CD8-positive, alpha-beta memory T cell (primary cell): ENCODE measurements at regions not wholly inside any gene's neighbourhood (a gene's known extent, or its start where the extent isn't known, plus 50 kb on each side); places are given as distances from the start of the nearest gene placed in this dataset.

Experiments
- CTCF ChIA-PET: fragments of 350-600 bp; sonication (Branson Sonifier 250); formaldehyde crosslinking; loops from one replicate; lab custom pipeline; 2021; ENCODE audit warnings: antibody characterized with exemption; lab: Charles Lee
- POLR2A ChIA-PET: fragments of 350-600 bp; sonication (Branson Sonifier 250); formaldehyde crosslinking; loops from one replicate; lab custom pipeline; 2021; ENCODE audit warnings: antibody characterized with exemption; lab: Charles Lee
- DNase-seq, 5 donors: peaks; one replicate each; pipeline versions ENCODE4 v3.0.0 to v3.0.0-alpha.2; 2020 to 2022; ENCODE audit warnings: mixed read lengths in 1 of 5
- H3K27ac ChIP-seq: one replicate; pipeline ENCODE4 v1.7.0; 2013; ENCODE audit warnings: low read depth, mild to moderate bottlenecking, low read length, moderate library complexity
- H3K27me3 ChIP-seq: 2 replicates; pipeline ENCODE4 v1.7.0; 2013; ENCODE audit warnings: low read length, mild to moderate bottlenecking; ENCODE audit not compliant: insufficient read depth, poor library complexity, severe bottlenecking
- H3K36me3 ChIP-seq: 2 replicates; pipeline ENCODE4 v1.7.0; 2013; ENCODE audit warnings: mild to moderate bottlenecking, low read length, moderate library complexity; ENCODE audit not compliant: insufficient read depth
- H3K4me1 ChIP-seq: 2 replicates; pipeline ENCODE4 v1.7.0; 2013; ENCODE audit warnings: mild to moderate bottlenecking, low read length, moderate library complexity; ENCODE audit not compliant: insufficient read depth
- H3K4me3 ChIP-seq: 2 replicates; pipeline ENCODE4 v1.7.0; 2013; ENCODE audit warnings: mild to moderate bottlenecking, low read length
- H3K9me3 ChIP-seq: 2 replicates; pipeline ENCODE4 v1.7.0; 2013; ENCODE audit warnings: mild to moderate bottlenecking, low read length
- H3K27ac Mint-ChIP-seq, 8 donors: one replicate each; pipeline ENCODE4 v1.8.0; 2020 to 2021; ENCODE audit warnings: mixed read lengths in 8 of 8, mild to moderate bottlenecking in 6 of 8, inconsistent platforms in 3 of 8, moderate library complexity in 3 of 8
- H3K27me3 Mint-ChIP-seq, 2 donors: one replicate each; pipeline ENCODE4 v1.8.0; 2020 to 2021; ENCODE audit warnings: mixed read lengths in 2 of 2, mild to moderate bottlenecking in 1 of 2, moderate library complexity in 1 of 2
- H3K36me3 Mint-ChIP-seq, 3 donors: one replicate each; pipeline ENCODE4 v1.8.0; 2020 to 2021; ENCODE audit warnings: mixed read lengths in 3 of 3, inconsistent platforms in 1 of 3, mild to moderate bottlenecking in 1 of 3
- H3K4me1 Mint-ChIP-seq, 3 donors: one replicate each; pipeline ENCODE4 v1.8.0; 2020 to 2021; ENCODE audit warnings: mixed read lengths in 3 of 3, inconsistent platforms in 1 of 3, mild to moderate bottlenecking in 1 of 3
- H3K4me3 Mint-ChIP-seq, 7 donors: one replicate each; pipeline ENCODE4 v1.8.0; 2020 to 2021; ENCODE audit warnings: mixed read lengths in 7 of 7, mild to moderate bottlenecking in 6 of 7, moderate library complexity in 4 of 7, inconsistent platforms in 2 of 7
- H3K9me3 Mint-ChIP-seq, 5 donors: one replicate each; pipeline ENCODE4 v1.8.0; 2020 to 2022; ENCODE audit warnings: mixed read lengths in 5 of 5, mild to moderate bottlenecking in 3 of 5, moderate library complexity in 2 of 5, inconsistent platforms in 1 of 5

DNA sequence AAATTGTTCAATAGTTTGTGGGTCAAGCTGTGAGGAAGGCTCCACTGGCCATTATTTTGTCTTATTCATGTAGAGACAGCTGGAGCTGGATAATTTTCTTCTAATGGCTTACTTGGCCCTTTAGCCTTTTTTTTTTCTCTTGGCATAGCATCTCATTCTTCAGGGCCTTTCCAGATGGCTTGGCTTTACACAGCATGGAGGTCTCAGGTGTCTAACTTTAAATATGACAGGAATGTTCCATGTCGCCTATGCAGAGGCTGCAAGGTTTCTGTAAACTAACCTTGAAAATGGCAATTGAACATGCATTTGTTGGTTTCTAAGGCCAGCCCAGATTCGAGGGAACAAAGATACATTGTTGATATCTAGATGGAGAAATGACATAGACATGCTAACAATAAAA is 247.9 kb upstream of the CNTN5 start:
- POLR2A ChIA-PET = no interaction called here
- no peaks in the 10 kb centered on the region for H3K36me3 Mint-ChIP-seq
- DNase-seq = no peak
- Histone ChIP-seq H3K4me1 (no peaks in the 10 kb centered on the region), H3K4me3 (no peak overlapping the region), H3K27ac (no peak overlapping the region), H3K9me3 (no peaks in the 10 kb centered on the region), H3K36me3 (no peaks in the 10 kb centered on the region), H3K27me3 (no peaks in the 10 kb centered on the region)
- peaks cover 3 to 22% (median 11%) of the 10 kb centered on the region in 5 donors for H3K9me3 Mint-ChIP-seq
- H3K4me3 Mint-ChIP-seq = no peak overlapping the region
- CTCF ChIA-PET = no interaction called here
- H3K27me3 Mint-ChIP-seq = no peaks in the 10 kb centered on the region
- no peak overlapping the region for H3K27ac Mint-ChIP-seq
- no peaks in the 10 kb centered on the region for H3K4me1 Mint-ChIP-seq

DNA sequence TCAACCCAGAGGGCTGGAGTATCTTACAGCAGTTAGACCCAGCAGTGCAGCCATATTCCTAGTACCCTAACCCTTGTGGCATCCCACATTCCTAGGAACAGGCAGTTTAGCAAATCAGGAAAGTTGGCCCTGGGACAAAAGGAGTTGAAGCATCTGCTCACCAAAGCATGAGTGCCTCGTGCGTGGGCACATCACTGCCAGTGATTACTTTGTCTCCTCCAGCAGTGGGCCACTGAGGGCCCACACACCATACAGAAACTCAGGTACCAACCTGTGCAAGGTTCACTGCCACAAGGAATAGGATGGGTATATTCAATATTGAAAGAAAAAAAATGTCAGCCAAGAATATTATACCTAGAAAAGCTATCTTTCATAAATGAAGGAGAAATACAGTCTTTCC is 227.5 kb upstream of the CNTN5 start:
- DNase-seq = no peak
- no peaks in the 10 kb centered on the region for H3K27me3 ChIP-seq
- Mint-ChIP-seq H3K9me3 (peaks cover 6 to 45% (median 10%) of the 10 kb centered on the region in 5 donors), H3K27ac (no peak overlapping the region), H3K36me3 (no peaks in the 10 kb centered on the region), H3K27me3 (no peaks in the 10 kb centered on the region), H3K4me1 (no peaks in the 10 kb centered on the region), H3K4me3 (no peak overlapping the region)
- no peaks in the 10 kb centered on the region for H3K4me1 ChIP-seq
- no peak overlapping the region for H3K4me3 ChIP-seq
- H3K27ac ChIP-seq = no peak overlapping the region
- no peaks in the 10 kb centered on the region for H3K36me3 ChIP-seq
- H3K9me3 ChIP-seq = no peaks in the 10 kb centered on the region
- CTCF ChIA-PET = no interaction called here
- POLR2A ChIA-PET = no interaction called here

DNA sequence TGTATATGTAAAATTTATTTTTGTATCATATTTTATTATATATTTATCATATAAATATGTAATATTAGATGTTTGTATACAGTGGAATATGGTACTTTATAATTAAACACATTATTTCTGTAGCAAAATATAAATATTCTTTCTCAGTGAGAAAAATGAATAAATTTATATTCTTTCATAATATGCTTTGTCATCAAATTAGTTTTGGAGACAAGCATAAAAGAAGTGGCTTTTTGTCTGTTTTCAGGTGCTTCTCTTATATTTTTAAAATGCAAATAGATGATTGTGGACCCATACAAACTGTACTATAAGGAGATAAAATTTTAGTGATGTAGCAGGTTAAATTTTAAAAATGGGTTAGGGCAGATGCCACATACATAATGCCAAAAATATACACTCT is 222.4 kb upstream of the CNTN5 start:
- DNase-seq = no peak
- CTCF ChIA-PET = no interaction called here
- Mint-ChIP-seq H3K4me3 (no peak overlapping the region), H3K27ac (no peak overlapping the region), H3K27me3 (no peaks in the 10 kb centered on the region), H3K36me3 (no peaks in the 10 kb centered on the region), H3K4me1 (no peaks in the 10 kb centered on the region), H3K9me3 (peaks cover 7 to 37% (median 14%) of the 10 kb centered on the region in 5 donors)
- H3K27ac ChIP-seq = no peak overlapping the region
- H3K36me3 ChIP-seq = no peaks in the 10 kb centered on the region
- no peaks in the 10 kb centered on the region for H3K27me3 ChIP-seq
- POLR2A ChIA-PET = no interaction called here
- H3K4me1 ChIP-seq = no peaks in the 10 kb centered on the region
- H3K9me3 ChIP-seq = no peaks in the 10 kb centered on the region
- no peak overlapping the region for H3K4me3 ChIP-seq

DNA sequence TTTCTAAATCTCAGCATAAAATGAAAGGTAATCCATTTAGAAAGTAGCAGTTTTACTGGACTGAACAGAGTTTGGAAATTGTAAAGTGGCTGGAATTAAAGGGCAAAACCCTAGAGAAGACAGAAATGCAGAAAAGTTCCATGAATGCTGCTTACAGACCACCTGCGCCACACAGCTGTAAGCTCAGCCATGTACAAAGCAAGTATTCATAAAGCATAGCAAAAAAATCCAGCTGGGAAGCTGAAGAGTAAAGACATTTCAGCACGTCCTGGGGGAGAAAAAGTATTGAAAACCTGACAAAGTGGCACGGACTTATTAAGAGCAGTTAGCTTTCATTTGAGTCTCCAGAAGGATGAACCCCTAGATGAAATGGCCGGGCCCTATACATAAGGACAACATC is 220.1 kb upstream of the CNTN5 start:
- no peak overlapping the region for H3K27ac ChIP-seq
- H3K27me3 ChIP-seq = no peaks in the 10 kb centered on the region
- ChIA-PET CTCF (no interaction called here), POLR2A (no interaction called here)
- H3K9me3 Mint-ChIP-seq = peaks cover 5 to 33% (median 6%) of the 10 kb centered on the region in 5 donors
- no peaks in the 10 kb centered on the region for H3K36me3 Mint-ChIP-seq
- H3K27me3 Mint-ChIP-seq = no peaks in the 10 kb centered on the region
- no peaks in the 10 kb centered on the region for H3K4me1 Mint-ChIP-seq
- no peak overlapping the region for H3K27ac Mint-ChIP-seq
- no peaks in the 10 kb centered on the region for H3K4me1 ChIP-seq
- no peak overlapping the region for H3K4me3 Mint-ChIP-seq
- no peaks in the 10 kb centered on the region for H3K9me3 ChIP-seq
- DNase-seq = no peak
- H3K36me3 ChIP-seq = no peaks in the 10 kb centered on the region
- no peak overlapping the region for H3K4me3 ChIP-seq

DNA sequence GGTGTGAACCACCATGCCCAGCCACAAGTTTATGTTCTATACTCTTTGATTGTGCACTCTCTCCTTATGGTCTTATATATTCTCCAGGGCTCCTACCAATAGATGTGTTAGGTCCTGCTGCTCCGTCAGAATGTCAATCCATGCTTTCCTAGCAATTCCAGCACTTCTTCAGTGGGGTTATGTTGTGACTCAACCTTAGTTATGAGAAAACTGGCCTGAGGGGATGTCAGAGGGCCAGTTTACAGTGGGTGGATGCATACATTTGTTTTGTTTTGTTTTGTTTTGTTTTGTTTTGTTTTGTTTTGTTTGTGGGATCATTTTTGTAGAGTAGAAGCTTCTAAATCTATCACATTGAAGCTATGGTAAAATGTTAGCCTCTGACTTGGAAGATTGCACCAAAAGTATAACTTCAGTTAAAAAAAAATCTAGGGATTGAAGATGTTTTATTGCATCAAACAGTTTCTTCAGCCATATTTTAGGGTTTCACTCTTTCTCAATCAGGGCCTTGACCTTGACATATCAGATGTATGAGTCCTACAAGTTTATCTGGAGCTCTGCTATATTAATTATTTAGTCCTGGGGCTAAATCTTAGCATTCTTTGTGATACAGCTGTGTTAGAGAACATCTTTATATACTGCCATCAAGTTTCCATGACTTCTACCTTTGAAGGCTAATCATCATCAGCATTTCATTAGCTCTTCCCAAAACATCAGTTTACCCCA is 191.6 kb upstream of the CNTN5 start:
- no peaks in the 10 kb centered on the region for H3K27me3 ChIP-seq
- Mint-ChIP-seq H3K4me1 (no peaks in the 10 kb centered on the region), H3K9me3 (peaks cover 2 to 33% (median 21%) of the 10 kb centered on the region in 5 donors), H3K4me3 (no peak overlapping the region), H3K27ac (peak overlapping the region in 1 of 8 donors; percentile 23), H3K36me3 (no peaks in the 10 kb centered on the region), H3K27me3 (no peaks in the 10 kb centered on the region)
- H3K4me1 ChIP-seq = no peaks in the 10 kb centered on the region
- H3K9me3 ChIP-seq = no peaks in the 10 kb centered on the region
- CTCF ChIA-PET = no interaction called here
- H3K27ac ChIP-seq = no peak overlapping the region
- H3K36me3 ChIP-seq = no peaks in the 10 kb centered on the region
- no peak for DNase-seq
- POLR2A ChIA-PET = no interaction called here
- no peak overlapping the region for H3K4me3 ChIP-seq

DNA sequence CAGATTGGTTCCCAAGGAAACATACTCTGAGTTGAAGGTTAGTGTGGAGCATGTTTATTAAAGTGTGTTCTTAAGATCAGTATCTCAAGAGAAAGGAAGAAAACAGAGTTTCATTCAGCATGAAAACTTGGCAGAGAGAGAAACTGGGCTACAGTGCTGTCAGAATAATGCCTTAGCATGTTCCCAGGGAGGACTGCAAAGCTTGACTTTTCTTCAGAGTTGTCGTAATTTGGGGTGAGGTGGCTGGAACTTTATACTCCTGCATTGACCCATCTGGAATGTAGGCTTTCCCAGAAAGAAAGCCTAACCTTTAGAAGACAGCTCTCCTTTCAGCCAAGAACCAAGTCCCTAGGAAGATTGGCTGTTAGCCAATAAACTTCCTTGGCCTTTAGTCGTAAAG is 190.8 kb upstream of the CNTN5 start:
- no peak for DNase-seq
- Mint-ChIP-seq H3K27me3 (no peaks in the 10 kb centered on the region), H3K36me3 (no peaks in the 10 kb centered on the region), H3K9me3 (peaks cover 2 to 33% (median 21%) of the 10 kb centered on the region in 5 donors), H3K4me1 (no peaks in the 10 kb centered on the region), H3K4me3 (no peak overlapping the region), H3K27ac (no peak overlapping the region)
- H3K4me1 ChIP-seq = no peaks in the 10 kb centered on the region
- no peaks in the 10 kb centered on the region for H3K36me3 ChIP-seq
- no peaks in the 10 kb centered on the region for H3K9me3 ChIP-seq
- ChIA-PET POLR2A (no interaction called here), CTCF (no interaction called here)
- no peak overlapping the region for H3K27ac ChIP-seq
- H3K4me3 ChIP-seq = no peak overlapping the region
- no peaks in the 10 kb centered on the region for H3K27me3 ChIP-seq

DNA sequence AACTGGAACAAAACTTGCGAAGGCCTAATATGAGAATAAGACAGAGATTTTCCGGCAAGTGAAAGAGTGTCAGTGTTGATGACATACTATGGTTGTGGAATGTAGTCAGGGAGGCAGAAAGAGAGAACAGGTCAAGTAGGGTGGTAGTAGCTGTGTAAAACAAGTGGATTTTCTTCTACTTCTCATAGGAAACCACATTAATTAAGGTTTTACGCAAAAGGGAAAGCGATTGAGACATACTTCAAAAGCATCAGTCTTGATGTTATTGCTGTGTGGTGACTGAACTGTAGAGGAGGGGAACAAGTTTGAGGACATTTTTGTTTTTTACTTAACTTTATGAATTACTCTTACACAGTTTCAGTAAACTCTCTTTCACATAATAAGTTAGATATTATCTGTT is 186.0 kb upstream of the CNTN5 start:
- H3K27ac Mint-ChIP-seq = no peak overlapping the region
- no peaks in the 10 kb centered on the region for H3K27me3 ChIP-seq
- DNase-seq = no peak
- no peak overlapping the region for H3K4me3 ChIP-seq
- H3K4me1 ChIP-seq = no peaks in the 10 kb centered on the region
- CTCF ChIA-PET = no interaction called here
- H3K4me3 Mint-ChIP-seq = no peak overlapping the region
- POLR2A ChIA-PET = no interaction called here
- H3K36me3 ChIP-seq = no peaks in the 10 kb centered on the region
- no peaks in the 10 kb centered on the region for H3K36me3 Mint-ChIP-seq
- H3K4me1 Mint-ChIP-seq = no peaks in the 10 kb centered on the region
- H3K9me3 ChIP-seq = no peaks in the 10 kb centered on the region
- peaks cover 1 to 34% (median 15%) of the 10 kb centered on the region in 5 donors for H3K9me3 Mint-ChIP-seq
- H3K27me3 Mint-ChIP-seq = no peaks in the 10 kb centered on the region
- no peak overlapping the region for H3K27ac ChIP-seq

DNA sequence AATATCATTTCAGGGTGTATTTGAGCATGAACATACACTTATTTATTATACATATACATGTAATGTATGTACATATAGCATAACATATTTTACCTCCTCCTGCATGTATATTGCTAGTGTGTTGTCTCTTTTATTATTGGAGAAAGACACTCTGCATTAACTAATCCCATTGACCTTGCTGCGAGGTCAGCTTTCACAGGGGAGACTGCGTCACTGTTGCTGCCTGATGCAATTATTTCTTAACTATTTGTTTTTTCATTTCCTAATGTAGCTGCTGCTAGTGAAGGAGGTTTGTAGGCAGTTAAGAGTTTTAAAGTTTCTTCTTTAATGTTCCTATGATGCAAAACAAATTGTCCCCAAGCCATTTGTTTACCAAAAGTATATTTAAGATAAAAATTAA is 185.4 kb upstream of the CNTN5 start:
- H3K27ac ChIP-seq = no peak overlapping the region
- no peaks in the 10 kb centered on the region for H3K4me1 Mint-ChIP-seq
- no peaks in the 10 kb centered on the region for H3K9me3 ChIP-seq
- ChIA-PET POLR2A (no interaction called here), CTCF (no interaction called here)
- H3K4me3 Mint-ChIP-seq = no peak overlapping the region
- H3K4me3 ChIP-seq = no peak overlapping the region
- no peaks in the 10 kb centered on the region for H3K4me1 ChIP-seq
- no peaks in the 10 kb centered on the region for H3K36me3 Mint-ChIP-seq
- H3K27ac Mint-ChIP-seq = no peak overlapping the region
- no peak for DNase-seq
- H3K27me3 ChIP-seq = no peaks in the 10 kb centered on the region
- H3K27me3 Mint-ChIP-seq = no peaks in the 10 kb centered on the region
- no peaks in the 10 kb centered on the region for H3K36me3 ChIP-seq
- peaks cover 1 to 38% (median 14%) of the 10 kb centered on the region in 5 donors for H3K9me3 Mint-ChIP-seq
